GM23338 (cell line): ENCODE measurements at regions not wholly inside any gene's neighbourhood (a gene's known extent, or its start where the extent isn't known, plus 50 kb on each side); places are given as distances from the start of the nearest gene placed in this dataset.

ENCODE experiments used
- EZH2 ChIP-seq: fragments of 200-600 bp; sonication (generic); IDR thresholded peaks from one replicate; pipeline ENCODE4 v1.8.0; 2017; ENCODE audit warnings: antibody characterized with exemption, mild to moderate bottlenecking, low read depth; ENCODE audit not compliant: unreplicated experiment
- EZH2phosphoT487 ChIP-seq: fragments of 200-600 bp; sonication (generic); IDR thresholded peaks from one replicate; pipeline ENCODE4 v1.8.1; 2018; ENCODE audit warnings: antibody characterized with exemption; ENCODE audit not compliant: unreplicated experiment
- POLR2AphosphoS5 ChIP-seq: IDR thresholded peaks from 2 replicates; pipeline ENCODE4 v1.6.1; 2016; ENCODE audit warnings: antibody characterized with exemption, low read depth
- TF ChIP-seq, protein P1 (sequence below), 2 experiments: fragments of 200-600 bp in 1 of 2; sonication (generic) in 1 of 2; conservative IDR thresholded peaks; 2 replicates each; pipeline versions ENCODE4 v1.5.1 to v1.6.1; 2016 to 2017; ENCODE audit warnings: antibody characterized with exemption in 2 of 2, low read depth in 2 of 2, mild to moderate bottlenecking in 2 of 2, moderate library complexity in 1 of 2

- TF ChIP-seq, protein P1, sequence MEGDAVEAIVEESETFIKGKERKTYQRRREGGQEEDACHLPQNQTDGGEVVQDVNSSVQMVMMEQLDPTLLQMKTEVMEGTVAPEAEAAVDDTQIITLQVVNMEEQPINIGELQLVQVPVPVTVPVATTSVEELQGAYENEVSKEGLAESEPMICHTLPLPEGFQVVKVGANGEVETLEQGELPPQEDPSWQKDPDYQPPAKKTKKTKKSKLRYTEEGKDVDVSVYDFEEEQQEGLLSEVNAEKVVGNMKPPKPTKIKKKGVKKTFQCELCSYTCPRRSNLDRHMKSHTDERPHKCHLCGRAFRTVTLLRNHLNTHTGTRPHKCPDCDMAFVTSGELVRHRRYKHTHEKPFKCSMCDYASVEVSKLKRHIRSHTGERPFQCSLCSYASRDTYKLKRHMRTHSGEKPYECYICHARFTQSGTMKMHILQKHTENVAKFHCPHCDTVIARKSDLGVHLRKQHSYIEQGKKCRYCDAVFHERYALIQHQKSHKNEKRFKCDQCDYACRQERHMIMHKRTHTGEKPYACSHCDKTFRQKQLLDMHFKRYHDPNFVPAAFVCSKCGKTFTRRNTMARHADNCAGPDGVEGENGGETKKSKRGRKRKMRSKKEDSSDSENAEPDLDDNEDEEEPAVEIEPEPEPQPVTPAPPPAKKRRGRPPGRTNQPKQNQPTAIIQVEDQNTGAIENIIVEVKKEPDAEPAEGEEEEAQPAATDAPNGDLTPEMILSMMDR (conservative IDR thresholded peaks at IDR 0.05; ENCODE audit: low read depth in 2 of 2) = peak in 1 of 2 experiments; percentile 22; a peak in 1 of 4 replicates
- no peak for TF ChIP-seq EZH2
- no peak for TF ChIP-seq POLR2AphosphoS5
- TF ChIP-seq EZH2phosphoT487 = no peak
These were observed 50.9 kb upstream of the TPM4 start for GRCh38 chr19:16025108-16026101.
